ENCODE measurements at regions not wholly inside any gene's neighbourhood (a gene's known extent, or its start where the extent isn't known, plus 50 kb on each side); places are given as distances from the start of the nearest gene placed in this dataset.

DNA sequence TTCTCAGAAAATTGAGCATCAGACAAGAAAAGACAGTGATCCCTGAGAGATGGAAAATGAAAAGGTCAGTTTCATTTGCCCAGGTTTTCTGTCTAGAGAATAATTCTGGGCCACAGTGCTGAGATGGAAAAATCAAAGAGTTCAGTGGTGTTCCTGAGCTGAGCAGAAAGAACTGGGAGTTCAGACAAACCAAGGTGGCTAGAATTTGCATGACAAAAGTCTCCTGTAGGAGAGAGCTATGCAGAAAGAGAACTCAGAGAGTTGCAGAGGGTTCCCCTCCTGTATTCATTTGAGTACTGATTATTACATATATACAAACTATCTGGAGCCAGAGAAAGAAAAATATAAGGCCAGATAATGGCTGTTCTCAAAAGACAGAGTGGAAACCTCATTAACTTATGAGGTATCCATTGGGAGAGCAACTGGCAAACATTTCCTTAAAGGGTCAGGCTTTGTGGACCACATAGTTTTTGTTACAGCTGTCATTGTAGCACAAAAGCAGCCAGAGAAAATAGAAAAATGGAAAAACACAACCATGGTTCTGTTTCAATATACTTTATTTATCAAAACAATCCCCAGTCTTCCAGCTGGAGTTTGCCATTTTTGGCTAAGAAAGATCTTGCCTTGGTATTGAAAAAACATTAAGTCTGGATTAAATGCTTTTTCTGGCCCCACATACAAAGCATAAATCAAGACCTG is 1004.1 kb downstream of the TBL1XR1 start:
- Histone ChIP-seq H3K4me1 (no peaks in the 10 kb centered on the region), H3K27ac (no peak overlapping the region), H3K27me3 (no peaks in the 10 kb centered on the region), H3K4me3 (no peak overlapping the region), H3K36me3 (no peaks in the 10 kb centered on the region), H3K9me3 (peaks cover 0 to 23% (median 0%) of the 10 kb centered on the region in 3 donors)
- TF ChIP-seq POLR2AphosphoS5 (IDR thresholded peaks at IDR 0.05): no peak
- no peak for TF ChIP-seq POLR2A (IDR thresholded peaks at IDR 0.05)
- no peak for TF ChIP-seq EP300 (IDR thresholded peaks at IDR 0.05)
- TF ChIP-seq, protein P1, sequence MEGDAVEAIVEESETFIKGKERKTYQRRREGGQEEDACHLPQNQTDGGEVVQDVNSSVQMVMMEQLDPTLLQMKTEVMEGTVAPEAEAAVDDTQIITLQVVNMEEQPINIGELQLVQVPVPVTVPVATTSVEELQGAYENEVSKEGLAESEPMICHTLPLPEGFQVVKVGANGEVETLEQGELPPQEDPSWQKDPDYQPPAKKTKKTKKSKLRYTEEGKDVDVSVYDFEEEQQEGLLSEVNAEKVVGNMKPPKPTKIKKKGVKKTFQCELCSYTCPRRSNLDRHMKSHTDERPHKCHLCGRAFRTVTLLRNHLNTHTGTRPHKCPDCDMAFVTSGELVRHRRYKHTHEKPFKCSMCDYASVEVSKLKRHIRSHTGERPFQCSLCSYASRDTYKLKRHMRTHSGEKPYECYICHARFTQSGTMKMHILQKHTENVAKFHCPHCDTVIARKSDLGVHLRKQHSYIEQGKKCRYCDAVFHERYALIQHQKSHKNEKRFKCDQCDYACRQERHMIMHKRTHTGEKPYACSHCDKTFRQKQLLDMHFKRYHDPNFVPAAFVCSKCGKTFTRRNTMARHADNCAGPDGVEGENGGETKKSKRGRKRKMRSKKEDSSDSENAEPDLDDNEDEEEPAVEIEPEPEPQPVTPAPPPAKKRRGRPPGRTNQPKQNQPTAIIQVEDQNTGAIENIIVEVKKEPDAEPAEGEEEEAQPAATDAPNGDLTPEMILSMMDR (IDR thresholded peaks at IDR 0.05): no peak
- ATAC-seq: no peak

DNA sequence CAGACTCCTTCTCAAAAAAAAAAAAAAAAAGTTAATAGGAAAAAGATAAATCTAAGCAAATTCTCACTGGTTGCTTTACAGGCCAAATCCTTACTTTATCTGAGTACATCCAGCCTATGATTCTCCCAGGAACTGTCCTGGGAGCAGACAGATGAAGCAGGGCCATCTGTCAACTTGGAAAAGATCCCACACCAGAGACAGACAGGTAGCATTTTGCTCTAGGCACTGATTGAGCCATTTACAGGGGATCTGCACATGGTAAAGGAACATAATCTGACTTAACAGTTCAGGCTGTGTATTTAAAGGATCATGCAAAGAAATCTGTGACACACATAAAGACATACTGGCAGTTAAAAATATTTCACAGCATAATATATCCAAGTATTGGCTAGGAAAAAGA is 1006.5 kb downstream of the TBL1XR1 start:
- no peaks in the 10 kb centered on the region for H3K27me3 ChIP-seq
- no peaks in the 10 kb centered on the region for H3K36me3 ChIP-seq
- peaks cover 0 to 4% (median 0%) of the 10 kb centered on the region in 3 donors for H3K9me3 ChIP-seq
- ATAC-seq: no peak
- H3K4me1 ChIP-seq: no peaks in the 10 kb centered on the region
- TF ChIP-seq, protein P1 (IDR thresholded peaks at IDR 0.05): no peak
- TF ChIP-seq EP300 (IDR thresholded peaks at IDR 0.05) (no peak), POLR2A (IDR thresholded peaks at IDR 0.05) (no peak), POLR2AphosphoS5 (IDR thresholded peaks at IDR 0.05) (no peak)
- H3K27ac ChIP-seq: no peak overlapping the region
- H3K4me3 ChIP-seq: no peak overlapping the region

DNA sequence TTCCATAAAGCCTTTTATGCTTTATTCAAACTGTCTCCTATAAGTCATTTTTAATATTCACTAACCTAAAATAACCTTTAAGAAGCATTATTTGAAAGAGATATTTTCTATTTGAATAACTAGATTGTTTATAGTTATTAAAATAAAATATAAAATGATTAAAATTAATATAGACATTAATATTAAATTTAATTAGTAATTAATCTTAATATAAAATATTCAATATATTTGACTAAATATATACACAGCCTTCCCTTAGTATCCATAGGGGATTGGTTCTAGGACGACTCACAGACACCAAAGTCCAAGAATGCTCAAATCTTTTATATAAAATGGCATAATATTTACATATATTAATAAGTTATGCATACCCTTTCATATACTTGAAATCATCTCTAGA is 1014.1 kb downstream of the TBL1XR1 start:
- ATAC-seq: no peak
- TF ChIP-seq POLR2AphosphoS5 (IDR thresholded peaks at IDR 0.05) (no peak), EP300 (IDR thresholded peaks at IDR 0.05) (no peak), POLR2A (IDR thresholded peaks at IDR 0.05) (no peak)
- TF ChIP-seq, protein P1 (IDR thresholded peaks at IDR 0.05): no peak
- no peak overlapping the region for H3K4me3 ChIP-seq
- no peak overlapping the region for H3K27ac ChIP-seq
- no peaks in the 10 kb centered on the region for H3K27me3 ChIP-seq
- H3K9me3 ChIP-seq: no peaks in the 10 kb centered on the region
- no peaks in the 10 kb centered on the region for H3K36me3 ChIP-seq
- no peaks in the 10 kb centered on the region for H3K4me1 ChIP-seq
- 36 to 45% methylated on average over 1 of the region's 1 CpG for WGBS, 2 donors (ENCODE audit: low coverage in 1 of 2)

DNA sequence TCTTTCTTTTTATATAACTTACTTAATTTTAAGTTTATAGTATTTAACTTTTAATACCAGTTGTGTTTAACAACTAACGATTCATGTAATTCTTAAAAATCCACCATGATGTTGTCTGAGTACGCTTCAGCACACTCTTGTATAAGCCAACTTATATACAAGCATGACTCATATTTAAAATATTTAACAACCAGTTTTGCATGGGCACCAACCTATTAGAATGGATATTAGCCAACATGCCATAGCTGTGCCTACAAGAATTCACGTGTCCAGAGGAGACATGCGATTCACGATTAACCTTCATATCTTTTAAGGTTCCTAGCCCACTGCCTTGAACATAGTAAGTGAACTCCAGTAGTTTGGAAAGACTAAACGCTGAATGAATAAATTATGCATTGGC is 1023.2 kb downstream of the TBL1XR1 start:
- H3K9me3 ChIP-seq: no peaks in the 10 kb centered on the region
- H3K4me1 ChIP-seq: no peaks in the 10 kb centered on the region
- TF ChIP-seq, protein P1 (IDR thresholded peaks at IDR 0.05): no peak
- TF ChIP-seq POLR2A (IDR thresholded peaks at IDR 0.05) (no peak), POLR2AphosphoS5 (IDR thresholded peaks at IDR 0.05) (no peak), EP300 (IDR thresholded peaks at IDR 0.05) (no peak)
- H3K27ac ChIP-seq: no peak overlapping the region
- 94 to 97% methylated on average over 6 of the region's 6 CpGs for WGBS, 2 donors (ENCODE audit: low coverage in 1 of 2)
- no peaks in the 10 kb centered on the region for H3K27me3 ChIP-seq
- no peak for ATAC-seq
- no peak overlapping the region for H3K4me3 ChIP-seq
- H3K36me3 ChIP-seq: no peaks in the 10 kb centered on the region

DNA sequence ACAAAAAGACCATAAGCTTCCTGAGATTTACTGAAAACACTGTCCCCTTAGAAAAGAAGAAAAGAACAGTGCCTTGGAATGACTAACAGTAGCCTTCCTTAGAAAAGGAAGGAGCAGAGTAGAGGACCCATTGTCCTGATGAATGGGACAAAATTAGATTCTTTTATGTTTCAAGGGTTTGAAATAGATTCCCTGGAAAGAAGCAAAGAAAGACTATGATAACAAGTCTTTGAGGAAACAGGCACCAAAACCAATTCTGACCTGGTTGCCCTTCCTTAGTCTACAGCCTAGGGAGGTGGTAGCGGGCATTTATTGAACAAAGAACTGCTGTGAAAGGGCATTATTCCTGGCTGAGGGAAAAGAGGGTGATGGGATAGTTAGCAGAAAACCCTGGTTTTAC is 1024.8 kb downstream of the TBL1XR1 start:
- TF ChIP-seq, protein P1 (IDR thresholded peaks at IDR 0.05): no peak
- no peak for TF ChIP-seq EP300 (IDR thresholded peaks at IDR 0.05)
- no peak for TF ChIP-seq POLR2AphosphoS5 (IDR thresholded peaks at IDR 0.05)
- no peak for TF ChIP-seq POLR2A (IDR thresholded peaks at IDR 0.05)
- H3K4me3 ChIP-seq: no peak overlapping the region
- 92 to 100% methylated on average over 1 of the region's 1 CpG for WGBS, 2 donors (ENCODE audit: low coverage in 1 of 2)
- H3K27me3 ChIP-seq: no peaks in the 10 kb centered on the region
- H3K9me3 ChIP-seq: no peaks in the 10 kb centered on the region
- H3K27ac ChIP-seq: no peak overlapping the region
- no peak for ATAC-seq
- no peaks in the 10 kb centered on the region for H3K36me3 ChIP-seq
- no peaks in the 10 kb centered on the region for H3K4me1 ChIP-seq

Data from gastroesophageal sphincter (tissue), 4 donors.